Lung (tissue), 11 donors: ENCODE measurements at regions not wholly inside any gene's neighbourhood (a gene's known extent, or its start where the extent isn't known, plus 50 kb on each side); places are given as distances from the start of the nearest gene placed in this dataset.
A peak's percentile ranks its signal among the peaks of the same experiment; 100 is the strongest.

ENCODE experiments used
- ATAC-seq: fragments of 200-7000 bp; cut with Tn5 transposase; one replicate; pipeline ENCODE4 v1.9.1; 2020; ENCODE audit warnings: moderate number of reproducible peaks; ENCODE audit not compliant: insufficient read depth, low FRiP score
- DNase-seq, 3 donors: peaks; one replicate each; pipeline ENCODE4 v3.0.0-alpha.2; 2013 to 2017
- H3K27ac ChIP-seq, 2 donors: one replicate each; pipeline ENCODE4 v1.5.1; 2013; ENCODE audit warnings: mild to moderate bottlenecking in 2 of 2, moderate library complexity in 2 of 2, control low read depth in 1 of 2, inconsistent platforms in 1 of 2, low read depth in 1 of 2, low read length in 1 of 2
- H3K27me3 ChIP-seq, 3 donors: one replicate each; pipeline ENCODE4 v1.5.1; 2013; ENCODE audit warnings: low read length in 2 of 3; ENCODE audit not compliant: control insufficient read depth in 3 of 3, insufficient read depth in 3 of 3
- H3K36me3 ChIP-seq, 4 donors: one replicate each; pipeline ENCODE4 v1.5.1; 2013; ENCODE audit warnings: low read length in 4 of 4, mild to moderate bottlenecking in 1 of 4, moderate library complexity in 1 of 4; ENCODE audit not compliant: control insufficient read depth in 4 of 4, insufficient read depth in 4 of 4
- H3K4me1 ChIP-seq, 5 donors: one replicate each; pipeline ENCODE4 v1.5.1; 2013; ENCODE audit warnings: low read length in 5 of 5, mild to moderate bottlenecking in 2 of 5, moderate library complexity in 1 of 5; ENCODE audit not compliant: control insufficient read depth in 5 of 5, insufficient read depth in 5 of 5
- H3K4me3 ChIP-seq: one replicate; pipeline ENCODE4 v1.5.1; 2013; ENCODE audit warnings: mild to moderate bottlenecking, control low read depth, moderate library complexity
- H3K9ac ChIP-seq, 2 donors: one replicate each; pipeline ENCODE4 v1.5.1; 2013; ENCODE audit warnings: low read length in 2 of 2, control low read depth in 1 of 2; ENCODE audit not compliant: insufficient read depth in 1 of 2
- H3K9me3 ChIP-seq, 4 donors: one replicate each; pipeline ENCODE4 v1.5.1; 2013; ENCODE audit warnings: low read length in 3 of 4, mild to moderate bottlenecking in 1 of 4, moderate library complexity in 1 of 4; ENCODE audit not compliant: control insufficient read depth in 4 of 4, insufficient read depth in 3 of 4
- CTCF ChIP-seq: IDR thresholded peaks from 2 replicates; pipeline ENCODE4 v1.5.1; 2012; ENCODE audit warnings: mild to moderate bottlenecking; ENCODE audit errors: control extremely low read depth, extremely low read depth
- WGBS, 2 donors: extraction: QIAGEN DNeasy Blood & Tissue Kit; methylation state at CpG; one replicate each; pipeline ENCODE4 v1.1.7; 2013; 5-methylcytosine and 5-hydroxymethylcytosine counted together
- donor health status: control.
- donor health status: control.
- donor health status: Bipolar disorder and iron deficiency.
- donor health status: healthy.
- donor health status: DM: yes; HTN: yes; CAD: no.

- Histone ChIP-seq H3K4me1 (peaks cover 0 to 50% (median 11%) of the 10 kb centered on the region in 5 donors), H3K27me3 (no peaks in the 10 kb centered on the region), H3K9me3 (peaks cover 0 to under 1% (median 0%) of the 10 kb centered on the region in 4 donors), H3K36me3 (no peaks in the 10 kb centered on the region), H3K9ac (no peak overlapping the region), H3K27ac (no peak overlapping the region), H3K4me3 (no peak overlapping the region)
- WGBS, 2 donors = 90 to 96% methylated on average over 4 of the region's 4 CpGs
- ATAC-seq (no peak), DNase-seq (no peak)
- no peak for TF ChIP-seq CTCF
Measured at GRCh38 chr15:69852916-69853315, 244.8 kb downstream of the TLE3 start.

- 93 to 95% methylated on average over 6 of the region's 6 CpGs for WGBS, 2 donors
- DNase-seq (peak in 1 of 3 donors; percentile 43), ATAC-seq (no peak)
- Histone ChIP-seq H3K9me3 (peaks cover 0 to 3% (median 0%) of the 10 kb centered on the region in 4 donors), H3K27me3 (no peaks in the 10 kb centered on the region), H3K9ac (no peak overlapping the region), H3K4me3 (no peak overlapping the region), H3K27ac (no peak overlapping the region), H3K36me3 (no peaks in the 10 kb centered on the region), H3K4me1 (peaks cover 0 to 56% (median 18%) of the 10 kb centered on the region in 5 donors)
- TF ChIP-seq CTCF = no peak
Measured at GRCh38 chr15:69853544-69853951, 244.2 kb downstream of the TLE3 start.

GRCh38 chr15:69854001-69854400, 243.7 kb downstream of the TLE3 start:
- Histone ChIP-seq H3K27ac (no peak overlapping the region), H3K9ac (no peak overlapping the region), H3K4me1 (peaks cover 0 to 58% (median 18%) of the 10 kb centered on the region in 5 donors), H3K9me3 (peaks cover 0 to 3% (median 0%) of the 10 kb centered on the region in 4 donors), H3K4me3 (no peak overlapping the region), H3K36me3 (no peaks in the 10 kb centered on the region), H3K27me3 (no peaks in the 10 kb centered on the region)
- DNase-seq (no peak), ATAC-seq (no peak)
- TF ChIP-seq CTCF = no peak
- 87 to 89% methylated on average over 4 of the region's 4 CpGs for WGBS, 2 donors
